GM18499 (cell line): ENCODE measurements at regions not wholly inside any gene's neighbourhood (a gene's known extent, or its start where the extent isn't known, plus 50 kb on each side); places are given as distances from the start of the nearest gene placed in this dataset.

Source experiments
- ATAC-seq: cut with Tn5 transposase; IDR thresholded peaks from one replicate; pipeline ENCODE4 v1.9.1; 2021; ENCODE audit warnings: moderate number of reproducible peaks; ENCODE audit not compliant: insufficient read depth, unreplicated experiment

GRCh38 chr18:38886861-38887670 is 1321.5 kb upstream of the CELF4 start:
- no peak for ATAC-seq

- ATAC-seq = no peak
Observed at GRCh38 chr18:38886235-38886634, 1320.6 kb upstream of the CELF4 start.

- ATAC-seq = no peak
Observed at GRCh38 chr18:38884050-38884449, 1318.5 kb upstream of the CELF4 start.

GRCh38 chr18:38883111-38883510 is 1317.5 kb upstream of the CELF4 start:
- no peak for ATAC-seq

GRCh38 chr18:38879871-38880270 is 1314.3 kb upstream of the CELF4 start:
- ATAC-seq = no peak

- ATAC-seq = no peak
Observed at GRCh38 chr18:38872342-38872741, 1306.7 kb upstream of the CELF4 start.

- ATAC-seq = no peak
Observed at GRCh38 chr18:38868757-38869156, 1303.2 kb upstream of the CELF4 start.

- no peak for ATAC-seq
Observed at GRCh38 chr18:38867680-38868079, 1302.1 kb upstream of the CELF4 start.

- no peak for ATAC-seq
Observed at GRCh38 chr18:38851526-38851925, 1285.9 kb upstream of the CELF4 start.

GRCh38 chr18:38847326-38847725 is 1281.7 kb upstream of the CELF4 start:
- ATAC-seq = no peak

GRCh38 chr18:38843291-38843690 is 1277.7 kb upstream of the CELF4 start:
- ATAC-seq = no peak

- no peak for ATAC-seq
Observed at GRCh38 chr18:38826247-38826646, 1260.6 kb upstream of the CELF4 start.

GRCh38 chr18:38811209-38811608 is 1245.6 kb upstream of the CELF4 start:
- ATAC-seq = no peak

GRCh38 chr18:38810789-38811188 is 1245.2 kb upstream of the CELF4 start:
- ATAC-seq = no peak

GRCh38 chr18:38807915-38808314 is 1242.3 kb upstream of the CELF4 start:
- no peak for ATAC-seq

- ATAC-seq = no peak
Observed at GRCh38 chr18:38805256-38805655, 1239.7 kb upstream of the CELF4 start.

GRCh38 chr18:38801640-38802039 is 1236.0 kb upstream of the CELF4 start:
- ATAC-seq = no peak

- ATAC-seq = no peak
Observed at GRCh38 chr18:38796762-38797161, 1231.2 kb upstream of the CELF4 start.

- no peak for ATAC-seq
Observed at GRCh38 chr18:38792731-38793130, 1227.1 kb upstream of the CELF4 start.

- ATAC-seq = no peak
Observed at GRCh38 chr18:38790786-38791185, 1225.2 kb upstream of the CELF4 start.

GRCh38 chr18:38790303-38790702 is 1224.7 kb upstream of the CELF4 start:
- ATAC-seq = no peak

- ATAC-seq = no peak
Observed at GRCh38 chr18:38789141-38789540, 1223.5 kb upstream of the CELF4 start.
